EL (cell line): ENCODE measurements at regions not wholly inside any gene's neighbourhood (a gene's known extent, or its start where the extent isn't known, plus 50 kb on each side); places are given as distances from the start of the nearest gene placed in this dataset.

ENCODE experiments used
- DNase-seq: peaks from one replicate; pipeline ENCODE4 v3.0.0-alpha.2; 2016

DNA sequence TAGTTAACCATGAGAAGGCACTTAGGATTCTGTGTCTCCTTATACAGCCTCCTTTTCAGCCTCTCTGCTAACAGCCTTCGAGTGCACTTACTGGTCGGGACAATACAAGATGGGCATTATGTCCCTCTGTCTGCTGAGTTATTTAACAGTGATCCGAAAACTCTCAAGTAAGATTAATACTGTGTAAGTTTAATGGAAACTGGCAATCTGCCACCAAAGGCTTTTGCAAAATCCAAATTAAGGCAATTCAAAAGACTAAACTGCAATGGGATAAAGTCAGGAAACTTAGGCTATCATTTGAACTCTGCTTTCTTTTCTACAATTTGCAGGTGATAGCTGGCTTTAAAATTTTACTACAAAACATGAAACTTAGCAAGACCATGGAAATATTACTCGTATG lies 477.8 kb downstream of the TFEC start:
- DNase-seq, result no peak

GRCh38 chr7:115549910-115550309 lies 480.7 kb downstream of the TFEC start:
- no peak for DNase-seq

DNA sequence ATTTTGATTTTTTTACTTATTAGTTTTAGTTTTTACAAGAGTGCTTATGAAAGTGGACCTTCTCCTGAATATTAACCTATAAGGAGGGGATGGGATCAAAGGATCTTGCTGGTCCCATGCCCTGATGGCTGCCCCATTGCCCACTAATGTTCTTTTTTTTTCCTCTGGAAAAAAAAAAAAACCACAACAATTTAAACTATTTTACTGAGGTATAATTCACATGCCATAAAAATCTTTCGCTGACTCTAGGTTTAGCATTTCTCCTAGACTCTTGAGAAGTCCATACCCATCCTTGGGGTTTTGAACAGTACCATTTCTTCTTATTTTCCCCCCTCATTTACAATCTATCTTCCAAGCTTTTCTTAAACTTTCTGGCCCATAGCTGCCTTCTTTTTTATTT lies 481.8 kb downstream of the TFEC start:
- peak; percentile 30 for DNase-seq

DNA sequence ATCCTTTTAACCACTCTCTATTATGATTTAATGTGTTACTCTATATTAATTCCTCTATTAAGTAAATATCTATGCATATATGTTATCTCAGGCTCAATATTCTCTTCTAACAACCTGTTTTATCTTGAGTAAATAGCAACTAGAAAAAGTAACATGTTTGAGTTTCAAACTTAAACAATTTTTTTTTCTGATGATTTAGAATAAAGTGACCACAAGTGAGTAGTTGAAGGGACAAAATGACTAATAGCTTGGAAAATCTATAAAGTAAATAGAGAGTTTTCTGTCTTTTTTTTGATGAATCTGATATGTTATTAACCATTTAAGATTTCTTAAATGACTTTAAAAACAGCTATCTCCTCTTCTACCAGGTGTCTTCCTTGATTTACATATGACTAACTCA lies 483.8 kb downstream of the TFEC start:
- no peak for DNase-seq

- peak; percentile 27 for DNase-seq
These were observed 496.8 kb downstream of the TFEC start for GRCh38 chr7:115533785-115534184.

DNA sequence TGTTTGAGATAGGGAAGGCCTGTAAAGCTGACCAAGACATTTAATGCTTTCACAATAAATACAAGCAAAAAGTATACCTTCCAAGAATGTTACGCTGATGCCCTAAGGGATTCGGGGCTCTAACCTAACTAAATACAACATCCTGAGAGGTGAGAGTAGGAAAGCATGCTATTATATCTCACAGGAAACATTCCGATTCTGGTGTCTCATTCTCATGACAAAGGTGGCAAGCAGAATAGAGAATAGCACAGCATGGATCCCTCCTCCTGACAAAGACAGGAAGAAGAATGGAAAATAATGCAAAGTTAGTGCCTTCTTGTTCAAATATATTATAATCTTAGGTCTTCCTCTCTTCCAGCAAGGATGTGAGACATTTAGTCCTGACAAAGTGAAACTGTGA lies 504.3 kb downstream of the TFEC start:
- DNase-seq, result no peak

DNA sequence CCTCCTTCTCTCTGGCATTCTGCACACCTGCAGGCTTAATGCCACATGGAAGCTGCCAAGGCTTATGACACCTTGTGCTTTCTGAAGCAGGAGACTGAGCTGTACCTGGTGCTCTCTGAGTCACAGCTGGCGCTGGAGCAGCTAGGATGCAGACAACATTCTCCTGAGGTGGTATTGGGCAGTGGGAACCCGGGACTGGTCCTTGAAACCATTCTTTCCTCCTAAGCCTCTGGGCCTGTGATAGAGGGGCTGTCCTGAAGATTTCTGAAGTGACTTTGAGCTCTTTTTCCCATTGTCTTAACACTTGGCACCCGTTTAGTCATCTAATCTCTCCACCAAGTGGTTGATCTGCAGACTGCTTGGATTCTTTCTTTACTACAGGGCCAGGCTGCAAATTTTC lies 508.4 kb downstream of the TFEC start:
- DNase-seq, result no peak

DNA sequence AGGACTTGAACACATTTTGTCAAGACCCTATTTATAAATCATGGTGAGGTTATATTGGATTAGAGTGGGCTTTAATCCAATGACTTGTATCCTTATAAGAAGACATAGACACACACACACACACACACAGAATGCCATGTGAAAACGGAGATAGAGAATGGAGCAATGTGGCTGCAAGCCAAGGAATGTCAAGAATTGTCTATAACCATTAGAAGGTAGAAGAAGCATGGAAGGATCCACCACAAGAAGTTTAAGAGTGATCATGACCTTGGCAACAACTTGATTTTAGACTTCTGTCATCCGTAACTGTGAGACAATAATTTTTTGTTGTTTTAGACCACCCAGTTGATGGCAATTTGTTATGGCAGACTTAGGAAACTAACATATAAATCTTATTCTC lies 514.2 kb downstream of the TFEC start:
- peak; percentile 55 for DNase-seq

DNA sequence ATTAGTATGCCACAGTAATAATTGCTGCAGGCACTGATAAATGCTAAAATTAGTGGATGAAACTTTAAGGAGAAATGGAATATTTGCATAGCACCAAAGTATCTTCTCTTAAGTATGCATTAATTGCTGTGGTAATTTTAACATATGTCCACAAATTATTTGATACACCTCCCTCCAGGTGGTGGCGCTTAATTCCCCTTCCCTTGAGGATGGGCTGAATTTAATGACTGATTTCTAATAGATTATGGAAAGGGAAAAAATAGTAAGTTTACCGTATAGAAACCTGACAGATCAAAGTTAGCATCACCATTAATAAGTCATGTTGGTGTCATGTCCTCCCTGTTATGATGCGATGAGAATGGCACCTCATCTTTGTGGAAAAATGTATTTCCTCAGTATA lies 519.2 kb downstream of the TFEC start:
- no peak for DNase-seq

DNA sequence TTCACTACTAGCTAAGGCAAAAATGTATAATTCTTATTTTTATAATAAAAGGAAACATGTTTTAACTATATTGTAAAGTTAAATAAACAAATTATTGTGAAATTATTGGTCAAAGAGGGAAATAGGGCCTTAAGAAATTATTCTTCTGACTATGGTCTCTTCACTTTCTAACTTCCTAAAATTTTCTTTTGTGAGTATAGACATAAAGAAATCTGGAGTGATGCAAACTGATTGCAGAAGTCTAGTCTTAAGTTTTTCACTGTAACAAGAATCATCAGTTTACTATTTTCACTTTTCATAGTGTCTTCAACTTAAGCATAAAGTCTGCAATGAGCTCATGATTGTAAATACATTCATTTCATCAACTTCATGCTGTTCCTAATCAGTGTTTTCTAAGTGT lies 525.4 kb downstream of the TFEC start:
- no peak for DNase-seq

- no peak for DNase-seq
These were observed 530.6 kb downstream of the TFEC start for GRCh38 chr7:115499956-115500355.

DNA sequence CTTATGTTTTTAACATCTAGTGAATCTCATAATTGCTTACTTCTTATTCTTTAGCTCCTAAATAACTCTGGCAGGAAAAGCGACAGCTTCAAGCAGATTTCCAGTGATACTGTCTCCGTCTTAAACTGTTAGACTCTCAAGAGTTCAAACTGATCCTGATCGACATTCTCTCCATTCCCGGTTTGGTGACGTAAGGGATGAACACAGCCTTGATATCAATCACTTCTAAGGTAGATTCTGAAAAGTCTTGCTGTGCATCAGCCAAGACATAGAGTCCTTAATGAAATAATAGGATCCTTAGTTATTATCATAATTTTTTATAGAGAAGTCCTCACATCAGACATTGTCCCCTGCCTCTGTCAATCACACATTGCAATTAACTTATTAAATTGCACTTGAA lies 534.6 kb downstream of the TFEC start:
- DNase-seq, result no peak

GRCh38 chr7:115494529-115495147 lies 535.9 kb downstream of the TFEC start:
- DNase-seq, result no peak

GRCh38 chr7:115493381-115493780 lies 537.2 kb downstream of the TFEC start:
- DNase-seq, result no peak

- DNase-seq, result no peak
These were observed 538.7 kb downstream of the TFEC start for GRCh38 chr7:115491744-115492380.

DNA sequence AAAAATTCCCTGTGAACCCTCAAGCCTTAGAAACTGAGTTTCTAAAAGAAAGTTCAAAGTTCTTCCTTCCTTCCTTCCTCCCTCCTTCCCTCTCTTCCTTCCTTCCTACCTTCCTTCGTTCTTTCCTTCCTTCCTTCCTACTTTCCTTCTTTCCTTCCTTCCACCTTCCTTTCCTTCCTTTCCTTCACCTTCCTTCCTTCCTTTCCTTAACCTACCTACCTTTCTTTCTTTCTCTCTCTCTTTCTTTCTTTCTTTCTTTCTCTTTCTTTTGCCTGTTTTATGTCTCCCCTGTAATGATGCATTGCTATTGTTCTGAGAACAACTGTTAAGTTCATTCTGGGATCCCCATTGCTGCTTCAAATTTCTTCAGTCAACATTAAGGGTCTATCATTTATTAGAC lies 551.1 kb downstream of the TFEC start:
- no peak for DNase-seq

DNA sequence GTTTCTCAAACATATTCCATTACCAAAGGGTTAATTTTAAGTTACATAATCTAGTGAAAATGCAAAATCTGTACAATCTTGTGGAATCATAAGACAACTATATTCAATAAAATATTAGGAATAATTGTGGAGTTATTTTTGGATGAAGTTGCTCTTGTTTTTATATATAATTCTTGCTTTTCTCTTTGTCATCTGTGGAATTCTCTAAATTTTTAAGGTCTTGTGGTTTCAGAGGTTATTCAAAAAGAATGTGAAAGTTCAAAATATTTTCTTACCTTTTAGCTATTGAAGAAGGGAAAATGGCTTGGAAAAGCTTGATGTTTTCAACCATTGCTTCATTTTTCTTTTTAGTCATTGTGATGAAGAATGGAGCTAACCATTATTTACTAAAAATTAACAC lies 552.1 kb downstream of the TFEC start:
- peak; percentile 10 for DNase-seq

DNA sequence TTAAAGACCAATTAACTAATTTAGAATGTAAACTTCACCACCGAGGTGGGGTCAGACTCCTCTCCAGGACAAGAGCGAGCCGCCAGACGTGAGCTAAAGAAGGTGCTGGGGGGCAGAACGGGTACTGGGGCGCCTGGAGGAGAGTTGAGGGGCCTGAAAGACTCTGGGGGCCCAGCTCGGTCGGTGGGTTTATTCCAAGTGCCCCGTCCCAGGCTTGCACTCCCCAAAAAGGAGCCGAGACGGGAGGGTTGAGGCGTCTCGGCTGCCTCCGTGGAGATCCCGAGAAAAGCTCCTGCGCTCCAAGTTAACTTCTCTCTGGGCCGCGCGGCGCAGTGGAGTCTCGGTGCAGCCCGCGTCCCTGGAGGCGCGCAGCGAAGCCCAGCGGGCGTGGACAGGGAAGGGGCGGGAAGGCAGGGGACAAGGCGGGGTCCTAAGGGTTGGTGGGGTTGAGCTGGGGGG lies 553.3 kb downstream of the TFEC start:
- peak; percentile 36 for DNase-seq

GRCh38 chr7:115476671-115477181 lies 553.8 kb downstream of the TFEC start:
- DNase-seq, result no peak

DNA sequence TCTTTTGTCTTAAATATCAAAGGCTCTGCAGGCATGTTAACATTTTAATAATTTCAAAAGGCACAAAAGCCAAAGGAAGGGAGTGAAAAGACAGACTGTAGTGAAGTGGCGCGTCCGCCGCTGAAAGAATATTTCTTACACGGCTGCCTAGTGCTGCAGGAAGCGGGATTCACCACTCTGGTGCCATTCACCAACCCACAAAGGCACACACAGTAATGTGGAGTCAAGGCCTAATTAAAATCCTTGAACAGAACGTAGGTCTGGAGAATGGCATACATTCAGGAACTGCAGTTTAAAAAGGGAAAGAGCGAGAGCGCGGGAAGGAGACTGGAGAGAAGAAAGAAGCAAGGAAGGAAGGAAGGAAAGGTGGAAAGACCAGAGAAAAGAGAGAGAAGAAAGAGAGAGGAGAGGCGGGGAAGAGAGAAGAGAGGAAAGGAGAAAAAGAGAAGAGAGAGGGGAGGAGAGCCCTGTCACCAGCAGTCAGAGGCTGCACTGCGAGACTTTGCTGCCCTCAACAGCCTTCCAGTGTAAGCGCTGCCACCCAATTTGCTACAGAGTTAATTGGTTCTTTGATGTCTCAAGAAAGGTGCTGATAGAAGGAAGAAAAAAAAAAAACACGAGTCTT lies 554.0 kb downstream of the MDFIC start:
- no peak for DNase-seq

DNA sequence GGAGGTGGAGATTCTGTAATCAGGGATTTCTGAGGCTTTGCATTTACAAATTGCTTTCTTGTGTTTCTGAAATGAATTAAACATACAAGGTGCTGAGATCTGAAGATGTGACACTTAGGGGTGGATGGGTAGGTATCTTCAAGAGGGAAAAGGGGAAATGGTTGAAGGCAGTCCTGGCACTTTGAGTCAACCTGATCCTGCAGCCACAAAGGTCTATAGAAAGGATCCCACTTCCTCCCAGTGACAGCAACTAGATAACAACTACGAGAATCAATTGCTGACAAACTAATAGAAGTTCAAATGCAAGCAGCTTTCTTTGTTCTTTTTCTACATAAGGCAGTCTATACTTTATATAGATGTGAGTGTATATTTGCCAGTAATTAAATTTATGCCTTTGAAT lies 553.3 kb downstream of the MDFIC start:
- no peak for DNase-seq

DNA sequence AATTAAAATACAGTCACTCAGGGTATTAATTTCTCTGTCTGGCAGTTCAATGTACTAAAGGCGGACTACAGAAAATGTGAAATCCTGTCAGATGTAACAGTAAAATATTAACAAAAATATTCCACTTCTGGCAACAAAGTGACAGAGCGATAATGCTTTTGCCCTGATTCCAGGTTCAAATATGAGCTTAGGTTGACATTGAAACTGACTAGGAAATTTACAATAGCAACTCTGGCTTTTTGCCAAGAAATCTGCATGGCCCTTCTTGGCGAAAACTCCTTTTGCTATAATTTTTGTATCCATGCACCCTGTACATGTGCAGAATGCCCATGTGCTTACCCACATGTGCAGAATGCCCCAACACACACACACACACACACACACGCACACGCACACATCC lies 552.2 kb downstream of the MDFIC start:
- DNase-seq, result no peak

DNA sequence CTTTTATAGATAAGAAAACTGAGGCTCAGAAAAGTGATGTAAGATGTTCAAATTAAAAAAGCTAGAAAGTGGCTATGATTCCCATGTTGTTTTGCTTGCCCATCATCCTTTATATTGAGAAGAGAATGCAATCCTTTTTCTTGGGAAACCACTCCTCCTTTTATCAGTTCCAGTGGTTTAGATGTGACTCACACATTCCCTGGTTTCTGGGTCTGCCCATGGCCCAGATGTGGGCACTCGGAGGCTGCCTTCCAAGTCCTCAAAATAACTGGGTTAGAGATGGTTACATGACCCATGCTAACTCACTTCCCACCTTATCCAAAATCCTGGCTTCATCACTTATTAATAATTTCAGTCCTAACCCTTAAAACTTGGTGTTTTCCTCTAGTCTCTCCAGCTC lies 550.0 kb downstream of the MDFIC start:
- DNase-seq, result peak; percentile 26

GRCh38 chr7:115462301-115463015 lies 540.6 kb downstream of the MDFIC start:
- no peak for DNase-seq
